DND-41 (cell line): ENCODE measurements at regions not wholly inside any gene's neighbourhood (a gene's known extent, or its start where the extent isn't known, plus 50 kb on each side); places are given as distances from the start of the nearest gene placed in this dataset.

Experiments used
- EZH2 ChIP-seq: IDR thresholded peaks from 3 replicates; pipeline ENCODE4 v1.6.1; 2012; ENCODE audit warnings: borderline replicate concordance, low read depth, mild to moderate bottlenecking, moderate library complexity, low read length, inconsistent platforms; ENCODE audit not compliant: severe bottlenecking
- TF ChIP-seq, protein P1 (sequence below): IDR thresholded peaks from 2 replicates; pipeline ENCODE4 v1.5.1; 2012; ENCODE audit warnings: borderline replicate concordance, low read length, moderate library complexity, mild to moderate bottlenecking; ENCODE audit not compliant: poor library complexity, severe bottlenecking; ENCODE audit errors: extremely low read depth

DNA sequence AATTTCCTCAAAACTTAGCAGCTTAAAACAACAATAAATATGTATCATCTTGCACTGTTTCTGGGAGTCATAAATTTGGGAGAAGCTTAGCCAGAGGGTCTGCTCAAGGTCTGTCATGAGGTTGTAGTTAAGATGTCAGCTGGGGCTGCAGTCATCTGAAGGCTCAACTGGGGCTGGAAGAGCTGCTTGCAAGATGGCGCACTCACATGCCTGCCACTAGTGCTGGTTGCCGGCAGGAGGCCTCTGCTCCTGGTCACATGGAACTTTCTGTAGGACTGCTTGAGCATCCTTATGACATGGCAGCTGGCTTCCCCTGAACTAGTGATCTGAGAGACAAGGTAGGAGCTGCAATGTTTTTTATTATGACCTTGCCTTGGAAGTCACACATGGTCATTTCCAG, 215.5 kb upstream of the HAAO start:
- TF ChIP-seq, protein P1, sequence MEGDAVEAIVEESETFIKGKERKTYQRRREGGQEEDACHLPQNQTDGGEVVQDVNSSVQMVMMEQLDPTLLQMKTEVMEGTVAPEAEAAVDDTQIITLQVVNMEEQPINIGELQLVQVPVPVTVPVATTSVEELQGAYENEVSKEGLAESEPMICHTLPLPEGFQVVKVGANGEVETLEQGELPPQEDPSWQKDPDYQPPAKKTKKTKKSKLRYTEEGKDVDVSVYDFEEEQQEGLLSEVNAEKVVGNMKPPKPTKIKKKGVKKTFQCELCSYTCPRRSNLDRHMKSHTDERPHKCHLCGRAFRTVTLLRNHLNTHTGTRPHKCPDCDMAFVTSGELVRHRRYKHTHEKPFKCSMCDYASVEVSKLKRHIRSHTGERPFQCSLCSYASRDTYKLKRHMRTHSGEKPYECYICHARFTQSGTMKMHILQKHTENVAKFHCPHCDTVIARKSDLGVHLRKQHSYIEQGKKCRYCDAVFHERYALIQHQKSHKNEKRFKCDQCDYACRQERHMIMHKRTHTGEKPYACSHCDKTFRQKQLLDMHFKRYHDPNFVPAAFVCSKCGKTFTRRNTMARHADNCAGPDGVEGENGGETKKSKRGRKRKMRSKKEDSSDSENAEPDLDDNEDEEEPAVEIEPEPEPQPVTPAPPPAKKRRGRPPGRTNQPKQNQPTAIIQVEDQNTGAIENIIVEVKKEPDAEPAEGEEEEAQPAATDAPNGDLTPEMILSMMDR, result no peak
- TF ChIP-seq EZH2, result no peak
